Fibroblast of skin of scalp (primary cell): ENCODE measurements at regions not wholly inside any gene's neighbourhood (a gene's known extent, or its start where the extent isn't known, plus 50 kb on each side); places are given as distances from the start of the nearest gene placed in this dataset.
"Not testable (repeated sequence)": the region's sequence is repeated elsewhere in the genome, so short reads cannot be mapped to it uniquely, and the experiment has no call there.

Experiments used
- DNase-seq: peaks from one replicate; pipeline ENCODE4 v3.0.0-alpha.2; 2013

GRCh38 chr7:106522696-106523095 is 138.3 kb downstream of the CCDC71L start:
- DNase-seq, result peak; percentile 55

GRCh38 chr7:106521541-106521940 is 139.4 kb downstream of the CCDC71L start:
- no peak for DNase-seq

GRCh38 chr7:106520962-106521514 is 139.9 kb downstream of the CCDC71L start:
- no peak for DNase-seq

- DNase-seq, result no peak
Measured at GRCh38 chr7:106518967-106519366, 142.0 kb downstream of the CCDC71L start.

- no peak for DNase-seq
Measured at GRCh38 chr7:106518239-106518638, 142.7 kb downstream of the CCDC71L start.

GRCh38 chr7:106517508-106517907 is 143.4 kb downstream of the CCDC71L start:
- no peak for DNase-seq

- DNase-seq, result no peak
Measured at GRCh38 chr7:106515321-106515720, 145.6 kb downstream of the CCDC71L start.

- DNase-seq, result no peak
Measured at GRCh38 chr7:106514881-106515280, 146.1 kb downstream of the CCDC71L start.

- no peak for DNase-seq
Measured at GRCh38 chr7:106512217-106512616, 148.7 kb downstream of the CCDC71L start.

GRCh38 chr7:106504645-106505044 is 156.3 kb downstream of the CCDC71L start:
- peak; percentile 44 for DNase-seq

- no peak for DNase-seq
Measured at GRCh38 chr7:106504207-106504606, 156.8 kb downstream of the CCDC71L start.

- no peak for DNase-seq
Measured at GRCh38 chr7:106503626-106504025, 157.3 kb downstream of the CCDC71L start.

GRCh38 chr7:106501605-106502580 is 159.1 kb downstream of the CCDC71L start:
- DNase-seq, result no peak

- DNase-seq, result no peak
Measured at GRCh38 chr7:106499897-106500296, 161.1 kb downstream of the CCDC71L start.

- DNase-seq, result not testable (repeated sequence)
Measured at GRCh38 chr7:106498005-106498404, 163.0 kb downstream of the CCDC71L start.

- DNase-seq, result no peak
Measured at GRCh38 chr7:106493041-106493731, 167.8 kb downstream of the CCDC71L start.

GRCh38 chr7:106488465-106488864 is 172.5 kb downstream of the CCDC71L start:
- DNase-seq, result no peak

GRCh38 chr7:106487892-106488291 is 173.1 kb downstream of the CCDC71L start:
- DNase-seq, result no peak

- peak; percentile 44 for DNase-seq
Measured at GRCh38 chr7:106486331-106486730, 174.6 kb downstream of the CCDC71L start.

GRCh38 chr7:106485919-106486318 is 175.0 kb downstream of the CCDC71L start:
- no peak for DNase-seq

GRCh38 chr7:106485031-106485551 is 175.9 kb downstream of the CCDC71L start:
- DNase-seq, result peak; percentile 70

- DNase-seq, result no peak
Measured at GRCh38 chr7:106484562-106484961, 176.4 kb downstream of the CCDC71L start.

- DNase-seq, result no peak
Measured at GRCh38 chr7:106482091-106482490, 178.9 kb downstream of the CCDC71L start.
